ENCODE measurements at regions not wholly inside any gene's neighbourhood (a gene's known extent, or its start where the extent isn't known, plus 50 kb on each side); places are given as distances from the start of the nearest gene placed in this dataset.

- no peaks in the 10 kb centered on the region for H3K79me1 ChIP-seq (ENCODE audit: insufficient read depth, low read depth, low read length, poor library complexity, severe bottlenecking)
- H3K4me2 ChIP-seq (ENCODE audit: insufficient read depth, insufficient read length, low read length): no peak overlapping the region
- no peaks in the 10 kb centered on the region for H3K36me3 Mint-ChIP-seq (ENCODE audit: insufficient read depth in 1 of 3, low read depth in 3 of 3)
- no peak overlapping the region for H3K18ac ChIP-seq (ENCODE audit: insufficient read length, low read depth, low read length)
- no peak overlapping the region for H2BK12ac ChIP-seq (ENCODE audit: insufficient read length, low read depth, low read length)
- no peak for TF ChIP-seq CTCF (conservative IDR thresholded peaks at IDR 0.05)
- DNase-seq: no peak
- no peak overlapping the region for H3K27ac ChIP-seq (ENCODE audit: insufficient read length, low read depth, low read length)
- H4K20me1 ChIP-seq (ENCODE audit: control insufficient read depth, insufficient read depth, insufficient read length): no peaks in the 10 kb centered on the region
- no peak overlapping the region for H4K5ac ChIP-seq (ENCODE audit: insufficient read length, low read depth, low read length)
- no peak overlapping the region for H3K4me3 Mint-ChIP-seq
- WGBS (ENCODE audit: extremely low coverage, insufficient read length, low lambda C conversion rate): no CpG with 5 or more reads among the region's 1 CpG
- no peak overlapping the region for H2BK5ac ChIP-seq (ENCODE audit: insufficient read length, low read length)
- no peaks in the 10 kb centered on the region for H3K9me3 ChIP-seq (ENCODE audit: control insufficient read depth, low read depth, low read length)
- no peak overlapping the region for H3K4ac ChIP-seq (ENCODE audit: low read depth, low read length)
- no peak overlapping the region for H3K14ac ChIP-seq (ENCODE audit: insufficient read depth, low read length)
- no peak overlapping the region for H3T11ph ChIP-seq (ENCODE audit: low read length)
- H3K27me3 ChIP-seq (ENCODE audit: insufficient read depth, low read length): no peaks in the 10 kb centered on the region
- no peaks in the 10 kb centered on the region; the same call in 1 of the 2 replicates for H3K4me1 ChIP-seq (ENCODE audit: insufficient read depth, low read length)
- no peak overlapping the region for H2BK20ac ChIP-seq (ENCODE audit: low read depth, low read length, poor library complexity, severe bottlenecking)
- no peaks in the 10 kb centered on the region for H3K23me2 ChIP-seq (ENCODE audit: insufficient read length, low read depth, low read length, poor library complexity, severe bottlenecking)
- no peaks in the 10 kb centered on the region for H3K27me3 Mint-ChIP-seq (ENCODE audit: low read depth)
- H2BK120ac ChIP-seq (ENCODE audit: low read depth, low read length, poor library complexity, severe bottlenecking): no peak overlapping the region
- no peak overlapping the region for H2AK5ac ChIP-seq (ENCODE audit: insufficient read length, low read length)
- H3K23ac ChIP-seq (ENCODE audit: insufficient read length, low read depth, low read length): no peak overlapping the region
- H2AFZ ChIP-seq (ENCODE audit: low read length): no peak overlapping the region
- no peaks in the 10 kb centered on the region for H3K79me2 ChIP-seq (ENCODE audit: insufficient read depth, low read length)
- H3K27ac Mint-ChIP-seq: no peak overlapping the region
- H2BK15ac ChIP-seq (ENCODE audit: low read depth, low read length): no peak overlapping the region
- H3K4me1 Mint-ChIP-seq: peaks cover 28 to 32% of the 10 kb centered on the region in 2 experiments
- H3K56ac ChIP-seq (ENCODE audit: insufficient read length, low read depth, low read length): no peak overlapping the region
- no peak overlapping the region for H3K9ac ChIP-seq (ENCODE audit: extremely low read depth, insufficient read length, low read length)
- no peaks in the 10 kb centered on the region for H3K9me3 Mint-ChIP-seq
- no peak overlapping the region for H4K8ac ChIP-seq (replicated peaks; ENCODE audit: insufficient read length, low read depth, low read length)
- no peak overlapping the region for H4K91ac ChIP-seq (ENCODE audit: insufficient read length, low read depth, low read length)
These were observed 342.6 kb upstream of the E2F7 start for GRCh38 chr12:77407931-77408330.
